KOPT-K1 (cell line): ENCODE measurements at regions not wholly inside any gene's neighbourhood (a gene's known extent, or its start where the extent isn't known, plus 50 kb on each side); places are given as distances from the start of the nearest gene placed in this dataset.

ENCODE experiments used
- H3K27ac ChIP-seq: fragments of 200-600 bp; sonication (generic); 2 replicates; pipeline ENCODE4 v1.5.1; 2016; ENCODE audit warnings: antibody characterized with exemption, mild to moderate bottlenecking, low read depth, low read length; ENCODE audit not compliant: poor library complexity, severe bottlenecking
- H3K36me3 ChIP-seq: fragments of 200-600 bp; sonication (generic); 2 replicates; pipeline ENCODE4 v1.5.1; 2017; ENCODE audit warnings: antibody characterized with exemption, mild to moderate bottlenecking, low read length, moderate library complexity; ENCODE audit not compliant: insufficient read depth
- H3K9me3 ChIP-seq: fragments of 200-600 bp; sonication (generic); 2 replicates; pipeline ENCODE4 v1.5.1; 2017; ENCODE audit warnings: antibody characterized with exemption, low read length, mild to moderate bottlenecking; ENCODE audit not compliant: insufficient read depth, poor library complexity, severe bottlenecking

GRCh38 chr10:8420182-8420581 is 365.7 kb downstream of the GATA3 start:
- Histone ChIP-seq H3K36me3 (no peaks in the 10 kb centered on the region), H3K27ac (no peak overlapping the region), H3K9me3 (no peaks in the 10 kb centered on the region)

GRCh38 chr10:8424555-8425211 is 370.2 kb downstream of the GATA3 start:
- Histone ChIP-seq H3K36me3 (no peaks in the 10 kb centered on the region), H3K27ac (peak overlapping the region; percentile 81), H3K9me3 (no peaks in the 10 kb centered on the region)

- H3K36me3 ChIP-seq: no peaks in the 10 kb centered on the region
- no peak overlapping the region for H3K27ac ChIP-seq
- H3K9me3 ChIP-seq: no peaks in the 10 kb centered on the region
These were observed 374.2 kb downstream of the GATA3 start for GRCh38 chr10:8428654-8429053.

- peak overlapping the region; percentile 62 for H3K27ac ChIP-seq
- no peaks in the 10 kb centered on the region for H3K36me3 ChIP-seq
- H3K9me3 ChIP-seq: no peaks in the 10 kb centered on the region
These were observed 375.8 kb downstream of the GATA3 start for GRCh38 chr10:8430321-8430720.

GRCh38 chr10:8431511-8431910 is 377.0 kb downstream of the GATA3 start:
- no peaks in the 10 kb centered on the region for H3K9me3 ChIP-seq
- H3K27ac ChIP-seq: peak overlapping the region; percentile 62
- no peaks in the 10 kb centered on the region for H3K36me3 ChIP-seq

GRCh38 chr10:8435186-8436055 is 380.9 kb downstream of the GATA3 start:
- H3K27ac ChIP-seq: peak overlapping the region; percentile 32
- no peaks in the 10 kb centered on the region for H3K9me3 ChIP-seq
- no peaks in the 10 kb centered on the region for H3K36me3 ChIP-seq

- Histone ChIP-seq H3K9me3 (no peaks in the 10 kb centered on the region), H3K27ac (peak overlapping the region; percentile 77), H3K36me3 (no peaks in the 10 kb centered on the region)
These were observed 383.4 kb downstream of the GATA3 start for GRCh38 chr10:8437896-8438295.

- H3K9me3 ChIP-seq: no peaks in the 10 kb centered on the region
- peak overlapping the region; percentile 77 for H3K27ac ChIP-seq
- H3K36me3 ChIP-seq: no peaks in the 10 kb centered on the region
These were observed 384.1 kb downstream of the GATA3 start for GRCh38 chr10:8438603-8439002.

- Histone ChIP-seq H3K27ac (peak overlapping the region; percentile 77), H3K9me3 (no peaks in the 10 kb centered on the region), H3K36me3 (no peaks in the 10 kb centered on the region)
These were observed 384.6 kb downstream of the GATA3 start for GRCh38 chr10:8439040-8439439.

GRCh38 chr10:8444630-8445029 is 390.1 kb downstream of the GATA3 start:
- H3K27ac ChIP-seq: peak overlapping the region; percentile 68
- no peaks in the 10 kb centered on the region for H3K9me3 ChIP-seq
- no peaks in the 10 kb centered on the region for H3K36me3 ChIP-seq

GRCh38 chr10:8445353-8445752 is 390.9 kb downstream of the GATA3 start:
- no peaks in the 10 kb centered on the region for H3K36me3 ChIP-seq
- no peaks in the 10 kb centered on the region for H3K9me3 ChIP-seq
- H3K27ac ChIP-seq: no peak overlapping the region

- Histone ChIP-seq H3K36me3 (no peaks in the 10 kb centered on the region), H3K27ac (no peak overlapping the region), H3K9me3 (no peaks in the 10 kb centered on the region)
These were observed 395.4 kb downstream of the GATA3 start for GRCh38 chr10:8449909-8450308.

- H3K9me3 ChIP-seq: peaks cover 7% of the 10 kb centered on the region
These were observed 399.1 kb downstream of the GATA3 start for GRCh38 chr10:8453587-8453986.

GRCh38 chr10:8454357-8454756 is 399.9 kb downstream of the GATA3 start:
- peaks cover 7% of the 10 kb centered on the region for H3K9me3 ChIP-seq
- H3K36me3 ChIP-seq: no peaks in the 10 kb centered on the region

More at GRCh38 chr10:8453587-8453986, 399.1 kb downstream of the GATA3 start:
- Histone ChIP-seq H3K36me3 (no peaks in the 10 kb centered on the region), H3K27ac (peak overlapping the region; percentile 60)

GRCh38 chr10:8455181-8455580 is 400.7 kb downstream of the GATA3 start:
- no peak overlapping the region for H3K27ac ChIP-seq
- H3K9me3 ChIP-seq: peaks cover 7% of the 10 kb centered on the region
- no peaks in the 10 kb centered on the region for H3K36me3 ChIP-seq

More at GRCh38 chr10:8454357-8454756, 399.9 kb downstream of the GATA3 start:
- H3K27ac ChIP-seq: no peak overlapping the region
